Adrenal gland (tissue), 9 donors: ENCODE measurements at regions not wholly inside any gene's neighbourhood (a gene's known extent, or its start where the extent isn't known, plus 50 kb on each side); places are given as distances from the start of the nearest gene placed in this dataset.
A peak's percentile ranks its signal among the peaks of the same experiment; 100 is the strongest.

Experiments
- DNase-seq, 7 donors: peaks; one replicate each; pipeline ENCODE4 v3.0.0-alpha.2; 2019 to 2020
- H3K27ac ChIP-seq, 5 donors: fragments of 200-600 bp; sonication (generic) in 4 of 5; 1 replicate in 3 of 5; 2 replicates in 2 of 5; pipeline versions ENCODE4 v1.5.1 to v1.8.0; 2016 to 2020; ENCODE audit warnings: mild to moderate bottlenecking in 1 of 5
- H3K27me3 ChIP-seq: fragments of 200-600 bp; 2 replicates; pipeline ENCODE4 v1.8.0; 2021
- H3K36me3 ChIP-seq, 2 donors: fragments of 200-600 bp; replicated peaks in 1 of 2; 1 replicate in 1 of 2; 2 replicates in 1 of 2; pipeline versions ENCODE4 v1.5.1 to v1.8.0; 2018 to 2022
- H3K4me1 ChIP-seq, 2 donors: fragments of 200-600 bp; replicated peaks in 1 of 2; 1 replicate in 1 of 2; 2 replicates in 1 of 2; pipeline versions ENCODE4 v1.5.1 to v1.8.0; 2018 to 2021
- H3K4me3 ChIP-seq, 4 donors: fragments of 200-600 bp; sonication (generic) in 3 of 4; one replicate each; pipeline ENCODE4 v1.5.1; 2016 to 2018
- H3K9me3 ChIP-seq, 3 donors: fragments of 200-600 bp; sonication (generic) in 1 of 3; replicated peaks in 1 of 3; 1 replicate in 2 of 3; 2 replicates in 1 of 3; pipeline versions ENCODE4 v1.5.1 to v1.8.0; 2016 to 2021
- POLR2A ChIP-seq, 2 donors: fragments of 450-650 bp; IDR thresholded peaks; one replicate each; pipeline ENCODE4 v1.6.1; 2017; ENCODE audit warnings: antibody characterized with exemption in 2 of 2, mild to moderate bottlenecking in 2 of 2, moderate library complexity in 1 of 2
- WGBS, 4 donors: extraction: QIAGEN DNeasy Blood & Tissue Kit in 2 of 4; methylation state at CpG; one replicate each; pipeline versions ENCODE4 v1.1.5 to v1.1.7; 2013 to 2017; 5-methylcytosine and 5-hydroxymethylcytosine counted together
- intact Hi-C, 2 donors: fragments of 100-400 bp; cut with DNase I; formaldehyde crosslinking; loops; one replicate each; pipeline versions ENCODE4 v1.14.1 to v1.15.0; 2022 to 2023
- TF ChIP-seq, protein P1 (sequence below), 6 experiments: fragments of 450-650 bp in 4 of 6; fragments of 200-600 bp in 2 of 6; sonication (generic) in 1 of 6; IDR thresholded peaks; 1 replicate in 5 of 6; 2 replicates in 1 of 6; pipeline versions ENCODE4 v1.5.1 to v1.8.0; 2016 to 2021; ENCODE audit warnings: antibody characterized with exemption in 6 of 6, mild to moderate bottlenecking in 2 of 6, moderate library complexity in 1 of 6
- donor health status: healthy with polysubstance abuse.
- donor health status: Bipolar disorder and iron deficiency.
- donor health status: DM: yes; HTN: yes; CAD: no.
- donor health status: DM: no; HTN: no; CAD: no.
- donor health status: DM: no; HTN: no; CAD: no.

DNA sequence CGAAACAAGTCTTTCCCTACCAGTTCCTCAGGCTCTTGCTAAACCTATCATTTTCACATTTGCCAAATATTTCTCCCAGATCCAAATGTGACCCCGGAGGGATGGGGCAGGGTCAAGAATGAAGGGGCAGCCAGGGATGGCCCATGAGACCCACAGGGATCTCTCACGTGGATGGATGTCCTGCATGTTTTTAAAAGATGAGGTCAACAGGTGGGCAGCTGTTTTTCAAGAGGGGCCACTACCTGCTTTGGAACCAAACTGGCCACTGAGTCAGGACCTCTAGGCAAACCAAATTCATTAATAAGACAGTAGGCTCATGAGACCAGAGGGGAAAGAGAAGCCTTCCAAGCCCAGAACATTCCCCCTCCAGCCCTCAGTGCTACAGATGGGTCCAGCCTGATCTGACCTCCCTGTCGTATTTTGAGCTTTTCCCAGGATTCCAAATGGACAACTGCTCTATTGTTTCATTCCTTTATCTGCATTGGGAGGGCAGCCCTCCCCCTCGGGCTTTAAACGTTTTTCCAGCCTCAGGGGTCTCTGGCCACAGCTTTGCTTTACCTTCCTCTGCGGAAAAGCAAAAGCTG, 252.5 kb upstream of the IRF2BP2 start:
- no peak overlapping the region for H3K4me3 ChIP-seq
- H3K27me3 ChIP-seq = no peaks in the 10 kb centered on the region
- H3K4me1 ChIP-seq = peaks cover 12 to 33% of the 10 kb centered on the region in 2 donors
- DNase-seq = no peak
- no peaks in the 10 kb centered on the region for H3K9me3 ChIP-seq
- intact Hi-C loops = no loop called here
- H3K27ac ChIP-seq = peak overlapping the region in 4 of 5 donors; percentile 4 to 77 (median 42)
- no peaks in the 10 kb centered on the region for H3K36me3 ChIP-seq
- 66 to 75% (median 69%) methylated on average over 7 of the region's 7 CpGs for WGBS, 4 donors
- TF ChIP-seq POLR2A (IDR thresholded peaks at IDR 0.05) = no peak
- TF ChIP-seq, protein P1, sequence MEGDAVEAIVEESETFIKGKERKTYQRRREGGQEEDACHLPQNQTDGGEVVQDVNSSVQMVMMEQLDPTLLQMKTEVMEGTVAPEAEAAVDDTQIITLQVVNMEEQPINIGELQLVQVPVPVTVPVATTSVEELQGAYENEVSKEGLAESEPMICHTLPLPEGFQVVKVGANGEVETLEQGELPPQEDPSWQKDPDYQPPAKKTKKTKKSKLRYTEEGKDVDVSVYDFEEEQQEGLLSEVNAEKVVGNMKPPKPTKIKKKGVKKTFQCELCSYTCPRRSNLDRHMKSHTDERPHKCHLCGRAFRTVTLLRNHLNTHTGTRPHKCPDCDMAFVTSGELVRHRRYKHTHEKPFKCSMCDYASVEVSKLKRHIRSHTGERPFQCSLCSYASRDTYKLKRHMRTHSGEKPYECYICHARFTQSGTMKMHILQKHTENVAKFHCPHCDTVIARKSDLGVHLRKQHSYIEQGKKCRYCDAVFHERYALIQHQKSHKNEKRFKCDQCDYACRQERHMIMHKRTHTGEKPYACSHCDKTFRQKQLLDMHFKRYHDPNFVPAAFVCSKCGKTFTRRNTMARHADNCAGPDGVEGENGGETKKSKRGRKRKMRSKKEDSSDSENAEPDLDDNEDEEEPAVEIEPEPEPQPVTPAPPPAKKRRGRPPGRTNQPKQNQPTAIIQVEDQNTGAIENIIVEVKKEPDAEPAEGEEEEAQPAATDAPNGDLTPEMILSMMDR (IDR thresholded peaks at IDR 0.05) = no peak

DNA sequence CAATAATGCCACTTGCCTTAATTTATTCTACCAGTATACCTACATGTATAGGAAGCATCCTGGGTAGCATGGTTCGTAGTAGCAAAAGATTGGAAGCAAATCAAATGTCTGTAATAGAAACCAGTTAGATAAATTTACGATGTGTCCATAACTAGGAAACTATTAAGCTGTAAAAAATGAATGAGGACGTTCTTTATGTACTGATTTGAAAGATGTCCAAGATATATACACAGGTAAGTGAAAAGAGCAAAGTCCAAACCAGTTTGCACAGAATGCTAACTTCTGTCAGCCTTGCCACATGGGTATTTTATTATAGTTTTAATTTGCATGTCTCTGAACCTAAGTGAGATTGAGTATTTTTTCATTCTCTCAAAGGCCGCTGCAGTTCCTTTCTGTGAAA, 251.8 kb upstream of the IRF2BP2 start:
- Histone ChIP-seq H3K36me3 (no peaks in the 10 kb centered on the region), H3K4me3 (no peak overlapping the region), H3K4me1 (peaks cover 12 to 27% of the 10 kb centered on the region in 2 donors), H3K9me3 (no peaks in the 10 kb centered on the region), H3K27me3 (no peaks in the 10 kb centered on the region), H3K27ac (no peak overlapping the region)
- WGBS, 4 donors = 92 to 94% (median 93%) methylated on average over 4 of the region's 4 CpGs
- no peak for TF ChIP-seq POLR2A (IDR thresholded peaks at IDR 0.05)
- TF ChIP-seq, protein P1 (IDR thresholded peaks at IDR 0.05) = no peak
- no peak for DNase-seq
- intact Hi-C loops = no loop called here

DNA sequence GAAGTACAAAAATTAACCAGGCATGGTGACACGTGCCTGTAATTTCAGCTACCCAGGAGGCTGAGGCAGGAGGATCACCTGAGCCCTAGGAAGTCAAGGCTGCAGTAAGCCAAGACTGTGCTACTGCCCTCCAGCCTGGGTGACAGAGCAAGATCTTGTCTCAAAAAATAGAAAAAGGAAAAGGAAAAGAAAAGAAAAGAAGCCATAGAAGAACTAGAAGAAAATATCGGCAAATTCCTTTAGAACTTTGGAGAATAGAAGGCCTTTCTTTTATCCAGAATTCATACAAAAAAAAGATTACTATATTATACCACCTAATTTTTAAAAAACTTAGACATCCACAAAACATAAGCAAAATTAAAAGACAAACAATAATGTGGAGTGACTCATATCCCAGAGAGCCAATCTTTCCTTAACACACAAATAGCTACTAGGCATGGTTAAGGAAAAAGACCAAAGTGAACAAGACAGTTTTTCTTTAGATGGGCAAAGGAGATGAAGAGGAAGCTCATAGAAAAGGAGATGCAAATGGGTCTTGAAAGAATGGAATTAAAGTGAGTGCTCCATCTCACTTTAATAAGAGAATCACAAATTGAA, 251.1 kb upstream of the IRF2BP2 start:
- no peak for TF ChIP-seq POLR2A (IDR thresholded peaks at IDR 0.05)
- TF ChIP-seq, protein P1 (IDR thresholded peaks at IDR 0.05) = no peak
- intact Hi-C loops = no loop called here
- Histone ChIP-seq H3K4me1 (peaks cover 5 to 20% of the 10 kb centered on the region in 2 donors), H3K27ac (no peak overlapping the region), H3K27me3 (no peaks in the 10 kb centered on the region), H3K9me3 (no peaks in the 10 kb centered on the region), H3K36me3 (no peaks in the 10 kb centered on the region), H3K4me3 (no peak overlapping the region)
- 97 to 100% (median 99%) methylated on average over 2 of the region's 2 CpGs for whole genome bisulfite sequencing, 4 donors
- DNase-seq = no peak

DNA sequence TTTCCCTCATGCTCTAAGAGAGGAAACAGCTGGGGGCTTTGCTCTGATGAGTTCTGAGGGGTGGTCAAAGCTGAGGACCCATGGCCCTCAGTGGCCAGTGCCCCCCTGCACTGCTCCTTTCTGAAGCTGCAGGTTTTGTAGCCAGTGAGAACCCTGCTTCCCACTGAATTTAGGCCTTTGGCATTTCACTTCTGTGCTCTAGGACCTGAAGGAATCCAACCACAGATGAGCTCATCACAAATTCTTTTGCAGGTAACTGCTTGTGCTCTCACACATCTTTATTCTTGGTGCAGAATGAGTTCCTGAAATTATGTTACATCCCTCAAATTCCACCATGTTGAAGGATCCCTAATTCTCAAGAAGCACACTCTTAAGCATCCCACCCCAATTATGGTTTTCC, 248.7 kb upstream of the IRF2BP2 start:
- Histone ChIP-seq H3K27me3 (no peaks in the 10 kb centered on the region), H3K4me3 (no peak overlapping the region), H3K4me1 (peaks cover 5 to 15% of the 10 kb centered on the region in 2 donors), H3K27ac (no peak overlapping the region), H3K36me3 (no peaks in the 10 kb centered on the region), H3K9me3 (no peaks in the 10 kb centered on the region)
- no peak for TF ChIP-seq POLR2A (IDR thresholded peaks at IDR 0.05)
- TF ChIP-seq, protein P1 (IDR thresholded peaks at IDR 0.05) = no peak
- intact Hi-C loops = no loop called here
- DNase-seq = no peak
